ENCODE measurements at regions not wholly inside any gene's neighbourhood (a gene's known extent, or its start where the extent isn't known, plus 50 kb on each side); places are given as distances from the start of the nearest gene placed in this dataset.

GRCh38 chr13:86201477-86201876 is 402.3 kb upstream of the SLITRK6 start:
- DNase-seq (ENCODE audit: insufficient read length, low spot score) (no peak), FAIRE-seq (no peak)

GRCh38 chr13:86193281-86193680 is 394.1 kb upstream of the SLITRK6 start:
- FAIRE-seq (no peak), DNase-seq (ENCODE audit: insufficient read length, low spot score) (no peak)

GRCh38 chr13:86188170-86188569 is 389.0 kb upstream of the SLITRK6 start:
- DNase-seq (ENCODE audit: insufficient read length, low spot score) (no peak), FAIRE-seq (no peak)

GRCh38 chr13:86185636-86186035 is 386.4 kb upstream of the SLITRK6 start:
- no peak for DNase-seq (ENCODE audit: insufficient read length, low spot score)

GRCh38 chr13:86185107-86185506 is 385.9 kb upstream of the SLITRK6 start:
- DNase-seq (ENCODE audit: insufficient read length, low spot score) (no peak), FAIRE-seq (no peak)

More at GRCh38 chr13:86185636-86186035, 386.4 kb upstream of the SLITRK6 start:
- FAIRE-seq: no peak

- FAIRE-seq (no peak), DNase-seq (ENCODE audit: insufficient read length, low spot score) (no peak)
Observed at GRCh38 chr13:86174622-86175021, 375.4 kb upstream of the SLITRK6 start.

- FAIRE-seq (no peak), DNase-seq (ENCODE audit: insufficient read length, low spot score) (no peak)
Observed at GRCh38 chr13:86172961-86173360, 373.7 kb upstream of the SLITRK6 start.

- DNase-seq (ENCODE audit: insufficient read length, low spot score) (no peak), FAIRE-seq (no peak)
Observed at GRCh38 chr13:86161257-86161656, 362.0 kb upstream of the SLITRK6 start.

GRCh38 chr13:86155756-86156155 is 356.5 kb upstream of the SLITRK6 start:
- FAIRE-seq (no peak), DNase-seq (ENCODE audit: insufficient read length, low spot score) (no peak)

- no peak for DNase-seq (ENCODE audit: insufficient read length, low spot score)
- no peak for FAIRE-seq
Observed at GRCh38 chr13:86142080-86142479, 342.9 kb upstream of the SLITRK6 start.

- FAIRE-seq: no peak
- no peak for DNase-seq (ENCODE audit: insufficient read length, low spot score)
Observed at GRCh38 chr13:86135856-86136255, 336.6 kb upstream of the SLITRK6 start.

- FAIRE-seq: no peak
Observed at GRCh38 chr13:86121881-86122280, 322.7 kb upstream of the SLITRK6 start.

GRCh38 chr13:86109107-86109506 is 309.9 kb upstream of the SLITRK6 start:
- no peak for FAIRE-seq
- no peak for DNase-seq (ENCODE audit: insufficient read length, low spot score)

More at GRCh38 chr13:86121881-86122280, 322.7 kb upstream of the SLITRK6 start:
- no peak for DNase-seq (ENCODE audit: insufficient read length, low spot score)

GRCh38 chr13:86108334-86108733 is 309.1 kb upstream of the SLITRK6 start:
- DNase-seq (ENCODE audit: insufficient read length, low spot score) (no peak), FAIRE-seq (no peak)

- DNase-seq (ENCODE audit: insufficient read length, low spot score) (no peak), FAIRE-seq (no peak)
Observed at GRCh38 chr13:86098511-86098910, 299.3 kb upstream of the SLITRK6 start.

GRCh38 chr13:86095351-86095750 is 296.1 kb upstream of the SLITRK6 start:
- no peak for FAIRE-seq

GRCh38 chr13:86090181-86090580 is 291.0 kb upstream of the SLITRK6 start:
- FAIRE-seq (no peak), DNase-seq (ENCODE audit: insufficient read length, low spot score) (no peak)

More at GRCh38 chr13:86095351-86095750, 296.1 kb upstream of the SLITRK6 start:
- DNase-seq (ENCODE audit: insufficient read length, low spot score): no peak

GRCh38 chr13:86087244-86087643 is 288.0 kb upstream of the SLITRK6 start:
- DNase-seq (ENCODE audit: insufficient read length, low spot score) (no peak), FAIRE-seq (no peak)

GRCh38 chr13:86085890-86086289 is 286.7 kb upstream of the SLITRK6 start:
- no peak for FAIRE-seq

GRCh38 chr13:86082121-86082520 is 282.9 kb upstream of the SLITRK6 start:
- DNase-seq (ENCODE audit: insufficient read length, low spot score) (no peak), FAIRE-seq (no peak)

More at GRCh38 chr13:86085890-86086289, 286.7 kb upstream of the SLITRK6 start:
- no peak for DNase-seq (ENCODE audit: insufficient read length, low spot score)

GRCh38 chr13:86080340-86080995 is 281.2 kb upstream of the SLITRK6 start:
- FAIRE-seq (no peak), DNase-seq (ENCODE audit: insufficient read length, low spot score) (no peak)

- FAIRE-seq: no peak
- no peak for DNase-seq (ENCODE audit: insufficient read length, low spot score)
Observed at GRCh38 chr13:86066611-86067365, 267.6 kb upstream of the SLITRK6 start.
